Esophagus squamous epithelium (tissue), 4 donors: ENCODE measurements at regions not wholly inside any gene's neighbourhood (a gene's known extent, or its start where the extent isn't known, plus 50 kb on each side); places are given as distances from the start of the nearest gene placed in this dataset.

Experiments
- POLR2A ChIP-seq, 4 donors: fragments of 450-650 bp; IDR thresholded peaks; one replicate each; pipeline ENCODE4 v1.6.1; 2017; ENCODE audit warnings: antibody characterized with exemption in 4 of 4, mild to moderate bottlenecking in 4 of 4, moderate library complexity in 3 of 4
- TF ChIP-seq, protein P1 (sequence below), 6 experiments: fragments of 450-650 bp in 4 of 6; fragments of 200-600 bp in 2 of 6; sonication (generic) in 2 of 6; IDR thresholded peaks; one replicate each; pipeline ENCODE4 v1.5.1; 2016 to 2019; ENCODE audit warnings: antibody characterized with exemption in 6 of 6, mild to moderate bottlenecking in 4 of 6, moderate library complexity in 4 of 6

DNA sequence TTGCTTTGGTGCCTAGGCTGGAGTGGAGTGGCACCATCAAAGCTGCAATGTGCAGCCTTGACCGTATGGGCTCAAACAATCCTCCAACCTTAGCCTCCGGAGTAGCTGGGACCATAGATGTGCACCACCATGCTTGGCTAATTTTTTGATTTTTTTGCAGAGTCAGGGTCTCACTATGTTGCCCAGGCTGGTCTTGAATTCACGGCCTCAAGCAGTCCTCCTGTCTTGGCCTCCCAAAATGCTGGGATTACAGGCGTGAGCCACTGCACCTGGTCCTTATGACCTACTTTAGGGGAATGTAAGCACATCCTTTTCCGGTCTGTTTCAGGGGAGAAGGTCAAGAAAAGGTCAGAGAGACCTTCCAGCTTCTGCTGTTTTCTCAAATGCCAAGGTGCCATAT, 53.4 kb upstream of the SPRED2 start:
- TF ChIP-seq, protein P1, sequence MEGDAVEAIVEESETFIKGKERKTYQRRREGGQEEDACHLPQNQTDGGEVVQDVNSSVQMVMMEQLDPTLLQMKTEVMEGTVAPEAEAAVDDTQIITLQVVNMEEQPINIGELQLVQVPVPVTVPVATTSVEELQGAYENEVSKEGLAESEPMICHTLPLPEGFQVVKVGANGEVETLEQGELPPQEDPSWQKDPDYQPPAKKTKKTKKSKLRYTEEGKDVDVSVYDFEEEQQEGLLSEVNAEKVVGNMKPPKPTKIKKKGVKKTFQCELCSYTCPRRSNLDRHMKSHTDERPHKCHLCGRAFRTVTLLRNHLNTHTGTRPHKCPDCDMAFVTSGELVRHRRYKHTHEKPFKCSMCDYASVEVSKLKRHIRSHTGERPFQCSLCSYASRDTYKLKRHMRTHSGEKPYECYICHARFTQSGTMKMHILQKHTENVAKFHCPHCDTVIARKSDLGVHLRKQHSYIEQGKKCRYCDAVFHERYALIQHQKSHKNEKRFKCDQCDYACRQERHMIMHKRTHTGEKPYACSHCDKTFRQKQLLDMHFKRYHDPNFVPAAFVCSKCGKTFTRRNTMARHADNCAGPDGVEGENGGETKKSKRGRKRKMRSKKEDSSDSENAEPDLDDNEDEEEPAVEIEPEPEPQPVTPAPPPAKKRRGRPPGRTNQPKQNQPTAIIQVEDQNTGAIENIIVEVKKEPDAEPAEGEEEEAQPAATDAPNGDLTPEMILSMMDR (IDR thresholded peaks at IDR 0.05): no peak
- no peak for TF ChIP-seq POLR2A (IDR thresholded peaks at IDR 0.05)
